Panc1 (cell line): ENCODE measurements at regions not wholly inside any gene's neighbourhood (a gene's known extent, or its start where the extent isn't known, plus 50 kb on each side); places are given as distances from the start of the nearest gene placed in this dataset.

Experiments used
- ATAC-seq: fragments of 200-7000 bp; cut with Tn5 transposase; 2 replicates; pipeline ENCODE4 v1.9.1; 2020; ENCODE audit warnings: mild to moderate bottlenecking, moderate library complexity
- BruUV-seq: library from RNA; stranded (reverse); fragments of 400-500 nt; replicated peaks from 2 replicates; lab custom pipeline; 2021; lab: Mats Ljungman, UMichigan
- CTCF ChIA-PET: fragments of 300-600 bp; sonication (Branson Sonifier 250); formaldehyde crosslinking; loops from one replicate; lab custom pipeline; 2022; ENCODE audit warnings: antibody characterized with exemption; lab: Charles Lee
- POLR2A ChIA-PET: fragments of 300-600 bp; sonication (Branson Sonifier 250); formaldehyde crosslinking; loops from one replicate; lab custom pipeline; 2022; ENCODE audit warnings: antibody characterized with exemption; lab: Charles Lee
- DNase-seq: peaks from one replicate; pipeline ENCODE4 v3.0.0-alpha.2; 2010; ENCODE audit warnings: low read depth, low spot score
- H3K27ac ChIP-seq: 2 replicates; pipeline ENCODE4 v1.5.1; 2011; ENCODE audit warnings: mild to moderate bottlenecking, low read length, inconsistent platforms
- H3K27me3 ChIP-seq: fragments of 200-500 bp; sonication (Bioruptor generic); 2 replicates; pipeline ENCODE4 v1.6.0; 2014; ENCODE audit warnings: low read length, inconsistent platforms; ENCODE audit not compliant: control insufficient read depth, insufficient read depth
- H3K36me3 ChIP-seq: fragments of 200-500 bp; sonication (Bioruptor generic); 2 replicates; pipeline ENCODE4 v1.5.1; 2014; ENCODE audit warnings: inconsistent platforms, mild to moderate bottlenecking, low read length, moderate library complexity; ENCODE audit not compliant: control insufficient read depth, insufficient read depth
- H3K4me1 ChIP-seq: 2 replicates; pipeline ENCODE4 v1.5.1; 2011; ENCODE audit warnings: inconsistent platforms, mild to moderate bottlenecking, low read length, moderate library complexity; ENCODE audit not compliant: control insufficient read depth, insufficient read depth
- H3K4me3 ChIP-seq, 2 experiments: 2 replicates each; pipeline ENCODE4 v1.5.1; 2011 to 2012; ENCODE audit warnings: low read depth in 2 of 2, low read length in 2 of 2, mild to moderate bottlenecking in 2 of 2, inconsistent platforms in 1 of 2, moderate library complexity in 1 of 2
- H3K9me3 ChIP-seq: fragments of 200-500 bp; sonication (Bioruptor generic); 2 replicates; pipeline ENCODE4 v1.5.1; 2014; ENCODE audit warnings: low read depth, mild to moderate bottlenecking, inconsistent platforms, low read length, moderate library complexity; ENCODE audit not compliant: control insufficient read depth, insufficient read depth
- CTCF ChIP-seq: fragments of 450-650 bp; IDR thresholded peaks from 2 replicates; pipeline ENCODE4 v1.5.1; 2017; ENCODE audit warnings: mild to moderate bottlenecking
- POLR2AphosphoS5 ChIP-seq: IDR thresholded peaks from 2 replicates; pipeline ENCODE4 v1.6.1; 2012; ENCODE audit warnings: mild to moderate bottlenecking, low read depth, low read length, moderate library complexity
- REST ChIP-seq, 2 experiments: IDR thresholded peaks; 2 replicates each; pipeline ENCODE4 v1.6.1; 2011 to 2012; ENCODE audit warnings: low read depth in 2 of 2, control low read depth in 1 of 2, low read length in 1 of 2, mild to moderate bottlenecking in 1 of 2, moderate library complexity in 1 of 2; ENCODE audit not compliant: insufficient read depth in 1 of 2
- SIN3A ChIP-seq: IDR thresholded peaks from 2 replicates; pipeline ENCODE4 v1.6.1; 2012; ENCODE audit warnings: low read depth, mild to moderate bottlenecking, low read length, moderate library complexity, borderline replicate concordance; ENCODE audit not compliant: insufficient read depth
- TCF7L2 ChIP-seq: IDR thresholded peaks from 2 replicates; pipeline ENCODE4 v1.6.1; 2011; ENCODE audit warnings: mild to moderate bottlenecking, low read depth, low read length, inconsistent platforms
- in situ Hi-C: cut with HindIII; loops from 2 replicates; pipeline ENCODE4 v1.10.0; 2016; ENCODE audit warnings: low sequenced_read_pairs, low pct_unique_long_range_greater_than_20kb
- intact Hi-C: fragments of 100-400 bp; cut with micrococcal nuclease; formaldehyde crosslinking; loops from one replicate; pipeline ENCODE4 v1.10.0; 2022; ENCODE audit not compliant: unreplicated experiment

- intact Hi-C loops (no loop called here), in situ Hi-C loops (no loop called here)
- no TSS peak for BruUV-seq
- H3K4me1 ChIP-seq = no peaks in the 10 kb centered on the region
- no peak overlapping the region for H3K27ac ChIP-seq
- H3K4me3 ChIP-seq = no peak overlapping the region
- H3K36me3 ChIP-seq = no peaks in the 10 kb centered on the region
- DNase-seq (no peak), ATAC-seq (no peak)
- no peak for TF ChIP-seq SIN3A
- TF ChIP-seq POLR2AphosphoS5 = no peak
- no peak for TF ChIP-seq CTCF
- TF ChIP-seq REST (IDR thresholded peaks at IDR 0.05; ENCODE audit: insufficient read depth in 1 of 2, low read depth in 2 of 2, low read length in 1 of 2) = no peak
- TF ChIP-seq TCF7L2 = no peak
- no peaks in the 10 kb centered on the region for H3K9me3 ChIP-seq
- CTCF ChIA-PET = no interaction called here
- H3K27me3 ChIP-seq = no peaks in the 10 kb centered on the region
- POLR2A ChIA-PET = no interaction called here
Measured at GRCh38 chr2:117693651-117694050, 120.8 kb upstream of the DDX18 start.

GRCh38 chr2:117698287-117698686 lies 116.2 kb upstream of the DDX18 start:
- POLR2A ChIA-PET = no interaction called here
- H3K27me3 ChIP-seq = no peaks in the 10 kb centered on the region
- TF ChIP-seq SIN3A (no peak), REST (IDR thresholded peaks at IDR 0.05; ENCODE audit: insufficient read depth in 1 of 2, low read depth in 2 of 2, low read length in 1 of 2) (no peak), CTCF (no peak), POLR2AphosphoS5 (no peak), TCF7L2 (no peak)
- no peaks in the 10 kb centered on the region for H3K9me3 ChIP-seq
- ATAC-seq = no peak
- H3K27ac ChIP-seq = no peak overlapping the region
- CTCF ChIA-PET = no interaction called here
- no peaks in the 10 kb centered on the region for H3K4me1 ChIP-seq
- no peak overlapping the region for H3K4me3 ChIP-seq
- DNase-seq = no peak
- H3K36me3 ChIP-seq = no peaks in the 10 kb centered on the region
- BruUV-seq = no TSS peak
- intact Hi-C loops (no loop called here), in situ Hi-C loops (no loop called here)
